HG03175 (cell line): ENCODE measurements at regions not wholly inside any gene's neighbourhood (a gene's known extent, or its start where the extent isn't known, plus 50 kb on each side); places are given as distances from the start of the nearest gene placed in this dataset.
"Not testable (repeated sequence)": the region's sequence is repeated elsewhere in the genome, so short reads cannot be mapped to it uniquely, and the experiment has no call there.

Experiments
- ATAC-seq: cut with Tn5 transposase; IDR thresholded peaks from one replicate; pipeline ENCODE4 v1.9.1; 2021; ENCODE audit warnings: mild to moderate bottlenecking, moderate library complexity; ENCODE audit not compliant: unreplicated experiment

- ATAC-seq, result no peak
Observed at GRCh38 chr9:2389404-2389803, 232.2 kb upstream of the VLDLR start.

- ATAC-seq, result no peak
Observed at GRCh38 chr9:2390028-2390427, 231.6 kb upstream of the VLDLR start.

- not testable (repeated sequence) for ATAC-seq
Observed at GRCh38 chr9:2391509-2392132, 230.0 kb upstream of the VLDLR start.

GRCh38 chr9:2394087-2394741 is 227.4 kb upstream of the VLDLR start:
- not testable (repeated sequence) for ATAC-seq

GRCh38 chr9:2395814-2396612 is 225.6 kb upstream of the VLDLR start:
- no peak for ATAC-seq

- no peak for ATAC-seq
Observed at GRCh38 chr9:2396622-2397285, 224.8 kb upstream of the VLDLR start.

GRCh38 chr9:2397875-2398274 is 223.7 kb upstream of the VLDLR start:
- not testable (repeated sequence) for ATAC-seq

GRCh38 chr9:2401746-2402145 is 219.8 kb upstream of the VLDLR start:
- ATAC-seq, result not testable (repeated sequence)

GRCh38 chr9:2403701-2404100 is 217.9 kb upstream of the VLDLR start:
- no peak for ATAC-seq

GRCh38 chr9:2406252-2406651 is 215.3 kb upstream of the VLDLR start:
- no peak for ATAC-seq

- ATAC-seq, result no peak
Observed at GRCh38 chr9:2407450-2407849, 214.1 kb upstream of the VLDLR start.

GRCh38 chr9:2411459-2412215 is 209.9 kb upstream of the VLDLR start:
- no peak for ATAC-seq

- no peak for ATAC-seq
Observed at GRCh38 chr9:2413160-2413805, 208.3 kb upstream of the VLDLR start.

- no peak for ATAC-seq
Observed at GRCh38 chr9:2414465-2414864, 207.1 kb upstream of the VLDLR start.

GRCh38 chr9:2415326-2415725 is 206.3 kb upstream of the VLDLR start:
- ATAC-seq, result no peak

GRCh38 chr9:2417730-2418129 is 203.9 kb upstream of the VLDLR start:
- no peak for ATAC-seq

- no peak for ATAC-seq
Observed at GRCh38 chr9:2418619-2419018, 203.0 kb upstream of the VLDLR start.

GRCh38 chr9:2419347-2419746 is 202.2 kb upstream of the VLDLR start:
- ATAC-seq, result no peak

GRCh38 chr9:2420543-2420942 is 201.0 kb upstream of the VLDLR start:
- ATAC-seq, result no peak

- ATAC-seq, result no peak
Observed at GRCh38 chr9:2424619-2425033, 197.0 kb upstream of the VLDLR start.
